HCT116 (cell line): ENCODE measurements at regions not wholly inside any gene's neighbourhood (a gene's known extent, or its start where the extent isn't known, plus 50 kb on each side); places are given as distances from the start of the nearest gene placed in this dataset.

ENCODE experiments used
- ATAC-seq: fragments of 200-7000 bp; cut with Tn5 transposase; 2 replicates; pipeline ENCODE4 v1.9.1; 2020; ENCODE audit warnings: mild to moderate bottlenecking, moderate library complexity
- BruUV-seq: library from RNA; stranded (reverse); fragments of 400-500 nt; replicated peaks from 2 replicates; lab custom pipeline; 2021; lab: Mats Ljungman, UMichigan
- CTCF ChIA-PET: fragments of 300-600 bp; sonication (Branson Sonifier 250); formaldehyde crosslinking; loops from one replicate; lab custom pipeline; 2021; ENCODE audit warnings: antibody characterized with exemption; lab: Charles Lee
- POLR2A ChIA-PET: fragments of 300-600, 350-600 bp; sonication (Branson Sonifier 250); formaldehyde crosslinking; loops from one replicate; lab custom pipeline; 2021; ENCODE audit warnings: antibody characterized with exemption; lab: Charles Lee
- RAD21 ChIA-PET, 2 experiments: fragments of 300-600 bp; sonication (Branson Sonifier 250); formaldehyde crosslinking; loops; one replicate each; lab custom pipeline; 2023; ENCODE audit warnings: low total read pairs in 2 of 2; ENCODE audit not compliant: uncharacterized antibody in 2 of 2, unreplicated experiment in 2 of 2, low non-redundant PET in 1 of 2; lab: Charles Lee
- DNase-seq: peaks from one replicate; pipeline ENCODE4 v3.0.0-alpha.2; 2010; ENCODE audit warnings: low read depth, low spot score
- H2AFZ ChIP-seq: fragments of 200-600 bp; shearing (Covaris generic), sonication (generic); 2 replicates; pipeline ENCODE4 v1.6.1; 2017; ENCODE audit warnings: low read depth, mixed run types, mixed read lengths, antibody characterized with exemption, low read length; ENCODE audit not compliant: poor library complexity, severe bottlenecking
- H3K27ac ChIP-seq: 2 replicates; pipeline ENCODE4 v1.5.1; 2012; ENCODE audit warnings: low read depth, low read length
- H3K27me3 ChIP-seq: fragments of 200-600 bp; sonication (generic); 2 replicates; pipeline ENCODE4 v1.6.1; 2016; ENCODE audit warnings: mixed run types, low read length, mixed read lengths; ENCODE audit not compliant: insufficient read depth
- H3K36me3 ChIP-seq, 2 experiments: fragments of 200-500 bp in 1 of 2; fragments of 200-600 bp in 1 of 2; sonication (Bioruptor generic) in 1 of 2; sonication (generic) in 1 of 2; 2 replicates each; pipeline versions ENCODE4 v1.5.1 to v1.6.1; 2014 to 2016; ENCODE audit warnings: low read length in 2 of 2, inconsistent platforms in 1 of 2, mixed read lengths in 1 of 2, mixed run types in 1 of 2; ENCODE audit not compliant: insufficient read depth in 2 of 2, control insufficient read depth in 1 of 2
- H3K4me1 ChIP-seq, 2 experiments: fragments of 200-600 bp in 1 of 2; sonication (generic) in 1 of 2; 2 replicates each; pipeline versions ENCODE4 v1.5.1 to v1.6.1; 2012 to 2017; ENCODE audit warnings: low read length in 2 of 2, inconsistent platforms in 1 of 2, mild to moderate bottlenecking in 1 of 2, mixed read lengths in 1 of 2, mixed run types in 1 of 2, moderate library complexity in 1 of 2; ENCODE audit not compliant: insufficient read depth in 2 of 2, control insufficient read depth in 1 of 2
- H3K4me2 ChIP-seq: fragments of 200-600 bp; sonication (generic); 2 replicates; pipeline ENCODE4 v1.6.1; 2017; ENCODE audit warnings: mixed run types, low read length, mixed read lengths
- H3K4me3 ChIP-seq, 2 experiments: fragments of 200-600 bp in 1 of 2; sonication (generic) in 1 of 2; replicated peaks in 1 of 2; 2 replicates each; pipeline ENCODE4 v1.5.1; 2011 to 2016; ENCODE audit warnings: low read length in 2 of 2, control low read depth in 1 of 2, low read depth in 1 of 2, mild to moderate bottlenecking in 1 of 2, mixed read lengths in 1 of 2, mixed run types in 1 of 2
- H3K79me2 ChIP-seq: fragments of 200-600 bp; sonication (generic); 2 replicates; pipeline ENCODE4 v1.6.1; 2017; ENCODE audit warnings: mild to moderate bottlenecking, mixed run types, low read length, moderate library complexity, mixed read lengths; ENCODE audit not compliant: insufficient read depth
- H3K9ac ChIP-seq: fragments of 200-600 bp; sonication (generic); 2 replicates; pipeline ENCODE4 v1.6.1; 2016; ENCODE audit warnings: low read length, mixed read lengths
- H3K9me2 ChIP-seq: fragments of 200-600 bp; sonication (generic), shearing (Covaris generic); 2 replicates; pipeline ENCODE4 v1.6.1; 2017; ENCODE audit warnings: mixed run types, mild to moderate bottlenecking, moderate library complexity; ENCODE audit not compliant: insufficient read depth
- H3K9me3 ChIP-seq, 2 experiments: fragments of 200-500 bp in 1 of 2; fragments of 200-600 bp in 1 of 2; sonication (Bioruptor generic) in 1 of 2; sonication (generic) in 1 of 2; 2 replicates each; pipeline ENCODE4 v1.6.1; 2014 to 2017; ENCODE audit warnings: low read length in 2 of 2, mixed read lengths in 2 of 2, inconsistent platforms in 1 of 2, low read depth in 1 of 2, mild to moderate bottlenecking in 1 of 2, mixed run types in 1 of 2, moderate library complexity in 1 of 2; ENCODE audit not compliant: control insufficient read depth in 1 of 2, insufficient read depth in 1 of 2
- H4K20me1 ChIP-seq: fragments of 200-600 bp; sonication (generic), shearing (Covaris generic); 2 replicates; pipeline ENCODE4 v1.6.1; 2017; ENCODE audit warnings: mixed run types, mild to moderate bottlenecking, moderate library complexity; ENCODE audit not compliant: insufficient read depth
- ATF3 ChIP-seq: IDR thresholded peaks from 2 replicates; pipeline ENCODE4 v1.6.1; 2012
- CBX3 ChIP-seq: IDR thresholded peaks from 2 replicates; pipeline ENCODE4 v1.6.1; 2012; ENCODE audit warnings: low read depth
- CEBPB ChIP-seq: IDR thresholded peaks from 2 replicates; pipeline ENCODE4 v1.6.1; 2012; ENCODE audit warnings: low read depth
- CTCF ChIP-seq, 3 experiments: fragments of 200-600 bp in 1 of 3; sonication (generic) in 1 of 3; IDR thresholded peaks in 2 of 3; conservative IDR thresholded peaks in 1 of 3; 2 replicates each; pipeline ENCODE4 v1.5.1; 2012 to 2017; ENCODE audit warnings: low read depth in 2 of 3, low read length in 2 of 3, antibody characterized with exemption in 1 of 3, borderline replicate concordance in 1 of 3, control low read depth in 1 of 3, mild to moderate bottlenecking in 1 of 3, mixed read lengths in 1 of 3, mixed run types in 1 of 3, moderate library complexity in 1 of 3; ENCODE audit not compliant: insufficient read depth in 1 of 3
- EGR1 ChIP-seq: IDR thresholded peaks from 2 replicates; pipeline ENCODE4 v1.6.1; 2012; ENCODE audit warnings: low read depth
- ELF1 ChIP-seq: IDR thresholded peaks from 2 replicates; pipeline ENCODE4 v1.6.1; 2012; ENCODE audit warnings: low read depth, borderline replicate concordance
- EZH2 ChIP-seq: fragments of 200-600 bp; sonication (generic); IDR thresholded peaks from 2 replicates; pipeline ENCODE4 v1.6.1; 2017; ENCODE audit warnings: antibody characterized with exemption, mixed run types
- EZH2phosphoT487 ChIP-seq: fragments of 200-600 bp; IDR thresholded peaks from 2 replicates; pipeline ENCODE4 v1.6.1; 2018; ENCODE audit warnings: antibody characterized with exemption, borderline replicate concordance
- FOSL1 ChIP-seq: IDR thresholded peaks from 2 replicates; pipeline ENCODE4 v1.6.1; 2012; ENCODE audit warnings: low read depth
- MAX ChIP-seq: IDR thresholded peaks from 2 replicates; pipeline ENCODE4 v1.6.1; 2012
- POLR2AphosphoS5 ChIP-seq: IDR thresholded peaks from 2 replicates; pipeline ENCODE4 v1.6.1; 2011; ENCODE audit warnings: mild to moderate bottlenecking, low read depth, low read length, moderate library complexity
- RAD21 ChIP-seq: IDR thresholded peaks from 2 replicates; pipeline ENCODE4 v1.6.1; 2012; ENCODE audit warnings: low read depth, mild to moderate bottlenecking
- REST ChIP-seq: IDR thresholded peaks from 2 replicates; pipeline ENCODE4 v1.6.1; 2012; ENCODE audit warnings: low read depth
- SIN3A ChIP-seq: IDR thresholded peaks from 2 replicates; pipeline ENCODE4 v1.6.1; 2012; ENCODE audit warnings: low read depth
- SP1 ChIP-seq: IDR thresholded peaks from 2 replicates; pipeline ENCODE4 v1.6.1; 2012; ENCODE audit warnings: low read depth
- TCF7L2 ChIP-seq: IDR thresholded peaks from 2 replicates; pipeline ENCODE4 v1.7.0; 2011; ENCODE audit warnings: borderline replicate concordance, inconsistent platforms; ENCODE audit not compliant: insufficient read depth, insufficient read length; ENCODE audit errors: extremely low read depth
- ZFX ChIP-seq: fragments of 450-650 bp; IDR thresholded peaks from 2 replicates; pipeline ENCODE4 v1.6.1; 2017
- ZNF274 ChIP-seq: fragments of 200-500 bp; sonication (Bioruptor generic); IDR thresholded peaks from 2 replicates; pipeline ENCODE4 v1.6.1; 2014; ENCODE audit warnings: mild to moderate bottlenecking, low read depth, low read length, inconsistent platforms
- intact Hi-C: fragments of 100-400 bp; cut with micrococcal nuclease; formaldehyde crosslinking; loops from 2 replicates; pipeline ENCODE4 v1.10.0; 2022

GRCh38 chr1:78726686-78727085 is 77.1 kb downstream of the IFI44 start:
- ATAC-seq (no peak), DNase-seq (no peak)
- H3K36me3 ChIP-seq = no peaks in the 10 kb centered on the region
- H2AFZ ChIP-seq = no peak overlapping the region
- H3K79me2 ChIP-seq = no peaks in the 10 kb centered on the region
- no peak overlapping the region for H3K27ac ChIP-seq
- H3K9ac ChIP-seq = no peak overlapping the region
- ChIA-PET CTCF (no interaction called here), RAD21 (no interaction called here), POLR2A (no interaction called here)
- H3K9me3 ChIP-seq = no peaks in the 10 kb centered on the region
- H3K9me2 ChIP-seq = no peaks in the 10 kb centered on the region
- no peak overlapping the region for H3K4me2 ChIP-seq
- no peak for TF ChIP-seq EGR1
- TF ChIP-seq ZFX = no peak
- TF ChIP-seq ELF1 = no peak
- no peak for TF ChIP-seq POLR2AphosphoS5
- no peak for TF ChIP-seq RAD21
- TF ChIP-seq ATF3 = no peak
- no peak for TF ChIP-seq FOSL1
- no peak for TF ChIP-seq CEBPB
- no peak for TF ChIP-seq ZNF274
- no peak for TF ChIP-seq TCF7L2
- TF ChIP-seq SIN3A = no peak
- no peak for TF ChIP-seq CTCF (IDR thresholded peaks at IDR 0.05 in 2 of 3, conservative IDR thresholded peaks at IDR 0.05 in 1 of 3; ENCODE audit: borderline replicate concordance in 1 of 3, insufficient read depth in 1 of 3, low read depth in 2 of 3, low read length in 2 of 3)
- no peak for TF ChIP-seq EZH2
- TF ChIP-seq CBX3 = no peak
- no peak for TF ChIP-seq MAX
- no peak for TF ChIP-seq REST
- TF ChIP-seq EZH2phosphoT487 = no peak
- TF ChIP-seq SP1 = no peak
- H3K4me3 ChIP-seq = no peak overlapping the region
- BruUV-seq = no TSS peak
- intact Hi-C loops = no loop called here
- no peaks in the 10 kb centered on the region for H3K27me3 ChIP-seq
- no peaks in the 10 kb centered on the region for H3K4me1 ChIP-seq
- no peaks in the 10 kb centered on the region for H4K20me1 ChIP-seq
